NB4 (cell line): ENCODE measurements at regions not wholly inside any gene's neighbourhood (a gene's known extent, or its start where the extent isn't known, plus 50 kb on each side); places are given as distances from the start of the nearest gene placed in this dataset.

ENCODE experiments used
- DNase-seq: peaks from one replicate; pipeline ENCODE4 v3.0.0; 2010; ENCODE audit warnings: low read depth
- H3K4me3 ChIP-seq: one replicate; pipeline ENCODE4 v1.5.1; 2011; ENCODE audit warnings: mild to moderate bottlenecking, low read depth, low read length, moderate library complexity
- CTCF ChIP-seq: IDR thresholded peaks from one replicate; pipeline ENCODE4 v1.5.1; 2012; ENCODE audit warnings: low read depth, low read length
- MAX ChIP-seq: IDR thresholded peaks from 2 replicates; pipeline ENCODE4 v1.6.1; 2011; ENCODE audit warnings: low read depth, low read length
- MYC ChIP-seq: IDR thresholded peaks from 2 replicates; pipeline ENCODE4 v1.6.1; 2011; ENCODE audit warnings: low read depth, low read length
- POLR2A ChIP-seq: IDR thresholded peaks from 2 replicates; pipeline ENCODE4 v1.6.1; 2011; ENCODE audit warnings: mild to moderate bottlenecking; ENCODE audit not compliant: insufficient read length; ENCODE audit errors: extremely low read depth

- no peak overlapping the region for H3K4me3 ChIP-seq
- no peak for TF ChIP-seq CTCF
- TF ChIP-seq POLR2A = no peak
- no peak for TF ChIP-seq MAX
- no peak for TF ChIP-seq MYC
- DNase-seq = no peak
These were observed 103.5 kb upstream of the SERP2 start for GRCh38 chr13:44270150-44270549.

GRCh38 chr13:44271031-44271455 is 102.6 kb upstream of the SERP2 start:
- no peak overlapping the region for H3K4me3 ChIP-seq
- DNase-seq = no peak
- TF ChIP-seq MYC = no peak
- TF ChIP-seq CTCF = no peak
- no peak for TF ChIP-seq POLR2A
- TF ChIP-seq MAX = no peak

GRCh38 chr13:44271473-44271872 is 102.2 kb upstream of the SERP2 start:
- TF ChIP-seq POLR2A (no peak), MAX (no peak), MYC (no peak), CTCF (no peak)
- no peak overlapping the region for H3K4me3 ChIP-seq
- no peak for DNase-seq

- no peak for TF ChIP-seq CTCF
- TF ChIP-seq MAX = no peak
- TF ChIP-seq MYC = no peak
- TF ChIP-seq POLR2A = no peak
- no peak for DNase-seq
- H3K4me3 ChIP-seq = no peak overlapping the region
These were observed 101.7 kb upstream of the SERP2 start for GRCh38 chr13:44271915-44272341.

- TF ChIP-seq CTCF (no peak), MYC (no peak), POLR2A (no peak), MAX (no peak)
- no peak for DNase-seq
- no peak overlapping the region for H3K4me3 ChIP-seq
These were observed 100.9 kb upstream of the SERP2 start for GRCh38 chr13:44272692-44273091.

GRCh38 chr13:44273216-44273615 is 100.4 kb upstream of the SERP2 start:
- TF ChIP-seq CTCF = no peak
- TF ChIP-seq MAX = no peak
- no peak for TF ChIP-seq POLR2A
- no peak for TF ChIP-seq MYC
- DNase-seq = no peak
- H3K4me3 ChIP-seq = no peak overlapping the region
